BJ (cell line): ENCODE measurements at regions not wholly inside any gene's neighbourhood (a gene's known extent, or its start where the extent isn't known, plus 50 kb on each side); places are given as distances from the start of the nearest gene placed in this dataset.
A peak's percentile ranks its signal among the peaks of the same experiment; 100 is the strongest.
"Not testable (repeated sequence)": the region's sequence is repeated elsewhere in the genome, so short reads cannot be mapped to it uniquely, and the experiment has no call there.

ENCODE experiments used
- CTCF ChIA-PET: fragments of 350-600 bp; formaldehyde crosslinking; extraction: SDS; loops from one replicate; lab custom pipeline; 2021; ENCODE audit warnings: antibody characterized with exemption, inconsistent platforms; lab: Yijun Ruan, JAX
- POLR2A ChIA-PET: fragments of 300-600 bp; sonication (Branson Sonifier 250); formaldehyde crosslinking; extraction: SDS; loops from one replicate; lab custom pipeline; 2021; ENCODE audit warnings: antibody characterized with exemption; lab: Charles Lee
- DNase-seq: peaks from one replicate; pipeline ENCODE4 v3.0.0-alpha.2; 2011; ENCODE audit warnings: low read depth
- H3K27me3 ChIP-seq: 2 replicates; pipeline ENCODE4 v1.6.0; 2011; ENCODE audit warnings: low read length; ENCODE audit not compliant: control insufficient read depth, insufficient read depth
- H3K36me3 ChIP-seq: 2 replicates; pipeline ENCODE4 v1.5.1; 2011; ENCODE audit warnings: low read length; ENCODE audit not compliant: control insufficient read depth, insufficient read depth
- H3K4me3 ChIP-seq: 2 replicates; pipeline ENCODE4 v1.5.1; 2011; ENCODE audit warnings: low read depth, mild to moderate bottlenecking, control low read depth, low read length
- TF ChIP-seq, protein P1 (sequence below): IDR thresholded peaks from 2 replicates; pipeline ENCODE4 v1.5.1; 2011; ENCODE audit warnings: low read depth, mild to moderate bottlenecking, control low read depth, inconsistent platforms, low read length, moderate library complexity; ENCODE audit not compliant: insufficient read depth

DNA sequence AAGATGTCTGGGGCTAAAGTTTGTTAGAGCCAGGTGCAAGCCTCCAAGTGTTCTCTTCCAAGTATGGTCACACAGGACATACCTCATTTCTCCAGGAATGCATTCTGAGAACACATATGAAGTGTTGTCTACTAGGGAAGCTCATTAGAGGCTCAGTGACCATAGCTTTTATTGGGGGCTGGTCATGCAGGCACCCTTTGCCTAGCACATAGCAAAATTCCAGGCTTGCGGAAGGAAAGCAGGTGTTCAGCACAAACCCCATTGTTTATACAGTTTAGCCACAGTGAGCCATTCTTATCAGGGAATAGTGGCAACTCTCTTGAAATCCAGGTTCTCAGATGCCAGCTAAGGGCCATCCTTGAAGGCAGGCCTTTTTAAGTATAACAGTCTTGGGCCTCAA lies 112.1 kb upstream of the XIST start:
- Histone ChIP-seq H3K4me3 (no peak overlapping the region), H3K36me3 (no peaks in the 10 kb centered on the region), H3K27me3 (no peaks in the 10 kb centered on the region)
- TF ChIP-seq, protein P1, sequence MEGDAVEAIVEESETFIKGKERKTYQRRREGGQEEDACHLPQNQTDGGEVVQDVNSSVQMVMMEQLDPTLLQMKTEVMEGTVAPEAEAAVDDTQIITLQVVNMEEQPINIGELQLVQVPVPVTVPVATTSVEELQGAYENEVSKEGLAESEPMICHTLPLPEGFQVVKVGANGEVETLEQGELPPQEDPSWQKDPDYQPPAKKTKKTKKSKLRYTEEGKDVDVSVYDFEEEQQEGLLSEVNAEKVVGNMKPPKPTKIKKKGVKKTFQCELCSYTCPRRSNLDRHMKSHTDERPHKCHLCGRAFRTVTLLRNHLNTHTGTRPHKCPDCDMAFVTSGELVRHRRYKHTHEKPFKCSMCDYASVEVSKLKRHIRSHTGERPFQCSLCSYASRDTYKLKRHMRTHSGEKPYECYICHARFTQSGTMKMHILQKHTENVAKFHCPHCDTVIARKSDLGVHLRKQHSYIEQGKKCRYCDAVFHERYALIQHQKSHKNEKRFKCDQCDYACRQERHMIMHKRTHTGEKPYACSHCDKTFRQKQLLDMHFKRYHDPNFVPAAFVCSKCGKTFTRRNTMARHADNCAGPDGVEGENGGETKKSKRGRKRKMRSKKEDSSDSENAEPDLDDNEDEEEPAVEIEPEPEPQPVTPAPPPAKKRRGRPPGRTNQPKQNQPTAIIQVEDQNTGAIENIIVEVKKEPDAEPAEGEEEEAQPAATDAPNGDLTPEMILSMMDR, result no peak
- DNase-seq, result no peak
- ChIA-PET POLR2A (no interaction called here), CTCF (interaction anchor here (0.8 kb wide), 1 partner anchor 29 kb away, joined by 3 read pairs; no protein-coding TSS in a partner anchor)

DNA sequence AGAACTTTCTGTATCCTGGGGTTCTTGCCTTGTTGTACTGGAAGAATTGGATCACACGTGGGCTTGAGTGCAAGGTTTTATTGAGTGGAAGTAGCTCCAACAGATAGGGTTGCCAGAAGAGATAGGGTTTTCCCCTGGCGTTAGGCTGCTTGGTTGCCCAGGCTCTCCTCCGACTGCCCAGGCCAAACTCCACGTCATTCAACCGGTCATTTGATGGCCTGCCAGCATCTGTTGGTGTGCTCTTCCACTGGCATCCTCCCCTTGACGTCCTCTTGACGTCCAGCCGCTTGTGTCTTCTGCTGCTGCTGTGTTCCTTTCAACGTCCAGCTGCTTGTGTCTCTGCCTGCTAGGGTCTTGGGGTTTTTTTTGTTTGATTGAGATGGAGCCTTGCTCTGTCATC lies 111.2 kb upstream of the XIST start:
- no peak for DNase-seq
- CTCF ChIA-PET, result no interaction called here
- no peak overlapping the region for H3K4me3 ChIP-seq
- H3K36me3 ChIP-seq, result no peaks in the 10 kb centered on the region
- TF ChIP-seq, protein P1, result no peak
- POLR2A ChIA-PET, result no interaction called here
- no peaks in the 10 kb centered on the region for H3K27me3 ChIP-seq

DNA sequence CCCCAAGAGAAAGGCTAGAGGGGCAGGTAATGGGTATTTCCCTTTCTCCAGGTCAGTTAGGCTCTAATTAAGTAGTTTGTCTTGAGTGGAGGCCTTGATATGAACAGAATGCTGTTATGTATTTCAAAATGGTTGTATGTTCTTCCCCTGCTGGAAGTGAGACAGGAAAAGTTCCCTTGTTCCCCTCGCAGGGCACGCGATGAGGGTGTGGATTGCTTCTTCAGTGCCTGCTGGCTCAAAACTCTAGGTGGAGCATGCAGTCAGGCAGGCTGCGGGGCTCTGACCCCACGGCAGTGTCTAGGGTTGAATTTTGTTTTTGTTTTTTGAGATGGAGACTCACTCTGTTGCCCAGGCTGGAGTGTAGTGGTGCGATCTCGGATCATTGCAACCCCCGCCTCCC lies 110.4 kb upstream of the XIST start:
- ChIA-PET CTCF (no interaction called here), POLR2A (no interaction called here)
- H3K4me3 ChIP-seq, result no peak overlapping the region
- no peaks in the 10 kb centered on the region for H3K36me3 ChIP-seq
- no peaks in the 10 kb centered on the region for H3K27me3 ChIP-seq
- DNase-seq, result no peak
- TF ChIP-seq, protein P1, result no peak

DNA sequence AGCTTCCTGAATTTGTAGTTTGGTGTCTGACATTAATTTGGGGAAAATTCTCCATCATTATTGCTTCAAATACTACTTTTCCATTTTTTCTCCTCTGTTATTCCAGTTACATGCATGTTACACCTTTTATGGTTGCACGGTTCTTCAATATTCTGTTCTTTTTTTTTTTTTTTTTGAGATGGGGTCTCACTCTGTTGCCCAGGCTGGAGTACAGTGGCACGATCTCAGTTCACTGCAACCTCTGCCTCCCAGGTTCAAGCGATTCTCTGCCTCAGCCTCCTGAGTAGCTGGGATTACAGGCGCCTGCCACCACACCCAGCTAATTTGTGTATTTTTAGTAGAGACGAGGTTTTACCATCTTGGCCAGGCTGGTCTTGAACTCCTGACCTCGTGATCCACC lies 109.4 kb upstream of the XIST start:
- POLR2A ChIA-PET, H3K36me3 ChIP-seq, CTCF ChIA-PET: not testable (repeated sequence)

DNA sequence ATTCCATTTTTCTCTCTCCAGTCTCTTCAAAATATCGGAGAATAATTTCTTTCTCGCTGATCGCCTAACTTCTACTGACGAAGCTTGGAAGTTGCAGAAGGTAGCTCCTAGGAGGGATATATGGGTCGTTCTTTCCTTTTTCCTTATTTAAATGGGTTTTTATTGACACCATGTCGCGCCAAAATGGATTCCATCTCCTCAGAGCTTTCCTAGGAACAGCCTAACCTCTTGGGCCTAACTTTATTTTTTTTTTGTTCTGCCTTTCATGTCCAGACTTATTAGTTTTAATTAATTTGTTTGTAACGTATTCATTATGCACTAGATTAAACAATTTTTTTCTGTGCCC lies 92.0 kb upstream of the XIST start:
- peak overlapping the region; percentile 68 for H3K4me3 ChIP-seq
- TF ChIP-seq, protein P1, result no peak
- POLR2A ChIA-PET, result no interaction called here
- no peak for DNase-seq
- H3K27me3 ChIP-seq, result no peaks in the 10 kb centered on the region
- no peaks in the 10 kb centered on the region for H3K36me3 ChIP-seq
- CTCF ChIA-PET, result no interaction called here

More for the DNA sequence above, 109.4 kb upstream of the XIST start:
- not testable (repeated sequence) for H3K27me3 ChIP-seq, H3K4me3 ChIP-seq, DNase-seq

DNA sequence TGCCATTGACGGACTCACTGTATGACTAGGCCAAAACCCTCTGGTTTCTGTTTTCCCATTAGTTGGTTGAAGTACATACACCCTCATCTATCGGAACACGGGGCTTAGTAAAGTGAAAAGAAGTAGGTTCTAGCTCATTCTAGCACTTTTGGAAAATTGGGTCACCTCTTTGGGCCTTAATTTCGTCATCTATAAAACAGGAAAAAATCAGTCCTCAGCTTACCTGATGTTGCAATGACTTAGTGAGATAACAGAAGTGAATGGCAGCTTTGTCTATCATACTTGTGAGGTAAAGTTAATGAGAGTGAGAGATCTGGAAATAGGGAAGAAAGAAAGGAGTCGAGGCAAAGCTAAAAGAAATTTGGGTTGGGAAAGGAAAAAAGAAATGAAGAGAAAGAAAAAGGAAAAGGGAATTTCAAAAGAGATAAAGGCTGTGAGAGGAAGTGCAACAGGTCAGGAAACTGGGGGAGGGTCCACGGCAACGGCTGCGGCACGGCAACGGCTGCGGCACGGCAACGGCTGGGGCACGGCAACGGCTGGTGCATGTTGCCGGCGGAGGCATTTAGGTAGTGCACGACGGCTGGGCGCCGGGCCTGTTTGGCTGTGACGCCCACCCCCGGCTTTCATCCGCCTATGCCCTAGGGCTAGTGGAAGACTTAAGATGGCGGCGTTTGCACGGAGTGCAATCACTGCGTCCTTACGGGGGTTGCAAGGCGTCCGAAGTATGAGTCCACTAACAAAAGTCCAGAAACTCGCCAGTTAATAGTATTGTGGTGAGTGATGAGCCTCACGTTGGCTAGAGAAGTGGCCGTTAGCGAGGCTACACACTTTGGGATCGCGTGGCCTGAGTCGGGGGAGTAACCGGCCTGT lies 91.4 kb upstream of the XIST start:
- DNase-seq, result no peak
- peak overlapping the region; percentile 68 for H3K4me3 ChIP-seq
- no peaks in the 10 kb centered on the region for H3K36me3 ChIP-seq
- CTCF ChIA-PET, result interaction anchor here (1.0 kb wide), 1 partner anchor 14 kb away, joined by 3 read pairs; no protein-coding TSS in a partner anchor
- TF ChIP-seq, protein P1, result no peak
- POLR2A ChIA-PET, result interaction anchor here (0.7 kb wide), 1 partner anchor 22 kb away, joined by 4 read pairs; no protein-coding TSS in a partner anchor
- no peaks in the 10 kb centered on the region for H3K27me3 ChIP-seq
